K562 (cell line): ENCODE measurements at regions not wholly inside any gene's neighbourhood (a gene's known extent, or its start where the extent isn't known, plus 50 kb on each side); places are given as distances from the start of the nearest gene placed in this dataset.

Experiments used
- KDM4B ChIP-seq, 2 experiments: fragments of 450-650 bp in 1 of 2; sonication (generic) in 1 of 2; IDR thresholded peaks; 2 replicates each; pipeline ENCODE4 v1.6.1; 2016 to 2017; ENCODE audit warnings: borderline replicate concordance in 2 of 2, antibody characterized with exemption in 1 of 2, low read depth in 1 of 2, mild to moderate bottlenecking in 1 of 2
- MYC ChIP-seq, 2 experiments: fragments of 250-450 bp in 1 of 2; sonication (Bioruptor Pico) in 1 of 2; IDR thresholded peaks; 2 replicates each; pipeline versions ENCODE4 v1.5.1 to v1.6.1; 2012 to 2021; ENCODE audit warnings: low read depth in 2 of 2, borderline replicate concordance in 1 of 2, improper control_type of control experiment in 1 of 2, low read length in 1 of 2, mild to moderate bottlenecking in 1 of 2, moderate library complexity in 1 of 2
- NR1H2 ChIP-seq: sonication (generic); formaldehyde crosslinking; IDR thresholded peaks from 2 replicates; pipeline ENCODE4 v1.4.0; 2020; ENCODE audit warnings: mild to moderate bottlenecking, missing genetic modification reagents
- PHB2 ChIP-seq: fragments of 450-650 bp; IDR thresholded peaks from 2 replicates; pipeline ENCODE4 v1.6.1; 2017; ENCODE audit warnings: low read depth
- TAL1 ChIP-seq: fragments of 450-650 bp; IDR thresholded peaks from 2 replicates; pipeline ENCODE4 v1.6.1; 2016; ENCODE audit warnings: mild to moderate bottlenecking
- TF ChIP-seq, protein P1 (sequence below): fragments of 200-800 bp; sonication (Bioruptor generic); IDR thresholded peaks from 2 replicates; pipeline ENCODE4 v1.6.1; 2016; ENCODE audit warnings: missing genetic modification characterization, missing compliant biosample characterization
- TF ChIP-seq, protein P2 (sequence below): fragments of 450-650 bp; conservative IDR thresholded peaks from 2 replicates; pipeline ENCODE4 v1.6.1; 2016; ENCODE audit warnings: missing genetic modification characterization, low read depth, mild to moderate bottlenecking, control low read depth, missing compliant biosample characterization

DNA sequence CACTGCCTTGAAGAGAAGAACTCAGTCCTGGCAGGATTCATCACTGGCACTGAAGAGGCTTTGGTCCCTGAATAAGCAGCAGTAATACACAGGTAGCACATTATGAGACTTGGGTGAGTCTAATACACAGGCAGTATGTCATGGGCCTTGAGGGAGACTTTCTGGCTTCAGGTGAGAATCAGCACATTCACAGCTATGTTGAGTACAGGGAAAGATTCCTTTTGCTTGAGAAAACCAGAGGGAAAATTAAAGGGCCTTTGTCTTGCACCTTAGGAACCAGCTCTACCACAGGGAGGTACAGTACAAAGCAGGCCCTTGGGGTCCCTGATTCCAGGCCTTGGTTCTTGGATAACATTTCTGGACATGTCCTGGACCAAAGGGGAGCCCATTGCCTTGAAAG, 484.6 kb downstream of the RFC3 start (continued):
- TF ChIP-seq PHB2, result no peak
- no peak for TF ChIP-seq MYC (IDR thresholded peaks at IDR 0.05; ENCODE audit: low read depth, low read length)
- no peak for TF ChIP-seq MYC (CRISPR knock-in tag; IDR thresholded peaks at IDR 0.05; ENCODE audit: borderline replicate concordance, low read depth)
- no peak for TF ChIP-seq KDM4B (IDR thresholded peaks at IDR 0.05; ENCODE audit: borderline replicate concordance in 2 of 2, low read depth in 1 of 2)
- TF ChIP-seq TAL1, result no peak
- TF ChIP-seq, protein P1, sequence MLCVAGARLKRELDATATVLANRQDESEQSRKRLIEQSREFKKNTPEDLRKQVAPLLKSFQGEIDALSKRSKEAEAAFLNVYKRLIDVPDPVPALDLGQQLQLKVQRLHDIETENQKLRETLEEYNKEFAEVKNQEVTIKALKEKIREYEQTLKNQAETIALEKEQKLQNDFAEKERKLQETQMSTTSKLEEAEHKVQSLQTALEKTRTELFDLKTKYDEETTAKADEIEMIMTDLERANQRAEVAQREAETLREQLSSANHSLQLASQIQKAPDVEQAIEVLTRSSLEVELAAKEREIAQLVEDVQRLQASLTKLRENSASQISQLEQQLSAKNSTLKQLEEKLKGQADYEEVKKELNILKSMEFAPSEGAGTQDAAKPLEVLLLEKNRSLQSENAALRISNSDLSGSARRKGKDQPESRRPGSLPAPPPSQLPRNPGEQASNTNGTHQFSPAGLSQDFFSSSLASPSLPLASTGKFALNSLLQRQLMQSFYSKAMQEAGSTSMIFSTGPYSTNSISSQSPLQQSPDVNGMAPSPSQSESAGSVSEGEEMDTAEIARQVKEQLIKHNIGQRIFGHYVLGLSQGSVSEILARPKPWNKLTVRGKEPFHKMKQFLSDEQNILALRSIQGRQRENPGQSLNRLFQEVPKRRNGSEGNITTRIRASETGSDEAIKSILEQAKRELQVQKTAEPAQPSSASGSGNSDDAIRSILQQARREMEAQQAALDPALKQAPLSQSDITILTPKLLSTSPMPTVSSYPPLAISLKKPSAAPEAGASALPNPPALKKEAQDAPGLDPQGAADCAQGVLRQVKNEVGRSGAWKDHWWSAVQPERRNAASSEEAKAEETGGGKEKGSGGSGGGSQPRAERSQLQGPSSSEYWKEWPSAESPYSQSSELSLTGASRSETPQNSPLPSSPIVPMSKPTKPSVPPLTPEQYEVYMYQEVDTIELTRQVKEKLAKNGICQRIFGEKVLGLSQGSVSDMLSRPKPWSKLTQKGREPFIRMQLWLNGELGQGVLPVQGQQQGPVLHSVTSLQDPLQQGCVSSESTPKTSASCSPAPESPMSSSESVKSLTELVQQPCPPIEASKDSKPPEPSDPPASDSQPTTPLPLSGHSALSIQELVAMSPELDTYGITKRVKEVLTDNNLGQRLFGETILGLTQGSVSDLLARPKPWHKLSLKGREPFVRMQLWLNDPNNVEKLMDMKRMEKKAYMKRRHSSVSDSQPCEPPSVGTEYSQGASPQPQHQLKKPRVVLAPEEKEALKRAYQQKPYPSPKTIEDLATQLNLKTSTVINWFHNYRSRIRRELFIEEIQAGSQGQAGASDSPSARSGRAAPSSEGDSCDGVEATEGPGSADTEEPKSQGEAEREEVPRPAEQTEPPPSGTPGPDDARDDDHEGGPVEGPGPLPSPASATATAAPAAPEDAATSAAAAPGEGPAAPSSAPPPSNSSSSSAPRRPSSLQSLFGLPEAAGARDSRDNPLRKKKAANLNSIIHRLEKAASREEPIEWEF, result no peak
- TF ChIP-seq, protein P2, sequence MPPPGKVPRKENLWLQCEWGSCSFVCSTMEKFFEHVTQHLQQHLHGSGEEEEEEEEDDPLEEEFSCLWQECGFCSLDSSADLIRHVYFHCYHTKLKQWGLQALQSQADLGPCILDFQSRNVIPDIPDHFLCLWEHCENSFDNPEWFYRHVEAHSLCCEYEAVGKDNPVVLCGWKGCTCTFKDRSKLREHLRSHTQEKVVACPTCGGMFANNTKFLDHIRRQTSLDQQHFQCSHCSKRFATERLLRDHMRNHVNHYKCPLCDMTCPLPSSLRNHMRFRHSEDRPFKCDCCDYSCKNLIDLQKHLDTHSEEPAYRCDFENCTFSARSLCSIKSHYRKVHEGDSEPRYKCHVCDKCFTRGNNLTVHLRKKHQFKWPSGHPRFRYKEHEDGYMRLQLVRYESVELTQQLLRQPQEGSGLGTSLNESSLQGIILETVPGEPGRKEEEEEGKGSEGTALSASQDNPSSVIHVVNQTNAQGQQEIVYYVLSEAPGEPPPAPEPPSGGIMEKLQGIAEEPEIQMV (tag), result no peak
- TF ChIP-seq NR1H2 (CRISPR knock-in tag), result no peak
